GM12892 (cell line): ENCODE measurements at regions not wholly inside any gene's neighbourhood (a gene's known extent, or its start where the extent isn't known, plus 50 kb on each side); places are given as distances from the start of the nearest gene placed in this dataset.

Source experiments
- POLR2A ChIP-seq: IDR thresholded peaks from 2 replicates; pipeline ENCODE4 v1.6.1; 2011; ENCODE audit warnings: low read depth, low read length, control low read depth
- POLR2AphosphoS5 ChIP-seq: IDR thresholded peaks from 2 replicates; pipeline ENCODE4 v1.6.1; 2011; ENCODE audit warnings: low read depth, low read length, control low read depth
- TAF1 ChIP-seq: IDR thresholded peaks from 2 replicates; pipeline ENCODE4 v1.6.1; 2011; ENCODE audit warnings: low read depth, mild to moderate bottlenecking, control low read depth, low read length, borderline replicate concordance

DNA sequence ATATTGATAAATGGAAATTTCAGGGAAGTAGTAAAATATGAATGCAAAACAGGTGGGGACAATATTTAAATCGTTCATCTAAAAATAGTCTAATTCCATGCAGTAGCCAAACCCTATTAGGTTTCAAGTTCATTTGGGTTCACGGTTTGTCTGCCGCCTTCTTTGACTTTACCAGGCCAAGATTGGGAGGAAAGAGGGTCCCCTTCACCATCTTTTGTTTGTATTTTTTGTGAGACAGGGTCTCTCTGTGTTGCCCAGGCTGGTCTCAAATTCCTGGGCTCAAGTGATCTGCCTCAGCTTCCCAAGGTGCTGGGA is 98.5 kb upstream of the ATL2 start:
- TF ChIP-seq POLR2A = no peak
- TF ChIP-seq POLR2AphosphoS5 = no peak
- TF ChIP-seq TAF1 = no peak
